NCI-H2029 (cell line): ENCODE measurements at regions not wholly inside any gene's neighbourhood (a gene's known extent, or its start where the extent isn't known, plus 50 kb on each side); places are given as distances from the start of the nearest gene placed in this dataset.

ENCODE experiments used
- DNase-seq: peaks from one replicate; lab custom pipeline; 2025; lab: John Stamatoyannopoulos, UW

GRCh38 chr1:213374369-213374768 is 323.3 kb downstream of the RPS6KC1 start:
- peak; percentile 45 for DNase-seq

DNA sequence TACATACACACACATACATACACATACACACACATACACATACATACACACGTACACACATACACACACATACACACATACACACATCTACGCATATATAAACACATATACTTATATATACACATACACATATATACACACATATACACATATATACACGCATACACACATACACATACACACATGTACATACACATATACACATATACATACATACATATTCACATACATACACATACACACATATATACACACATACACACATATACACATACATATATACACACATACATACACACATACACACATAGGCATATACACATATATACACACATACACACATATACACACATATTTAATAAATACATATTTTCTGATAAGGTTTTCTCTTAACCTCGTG is 324.0 kb downstream of the RPS6KC1 start:
- DNase-seq, result no peak

GRCh38 chr1:213376862-213377372 is 325.9 kb downstream of the RPS6KC1 start:
- no peak for DNase-seq

- no peak for DNase-seq
Measured at GRCh38 chr1:213380865-213381264, 329.8 kb downstream of the RPS6KC1 start.

DNA sequence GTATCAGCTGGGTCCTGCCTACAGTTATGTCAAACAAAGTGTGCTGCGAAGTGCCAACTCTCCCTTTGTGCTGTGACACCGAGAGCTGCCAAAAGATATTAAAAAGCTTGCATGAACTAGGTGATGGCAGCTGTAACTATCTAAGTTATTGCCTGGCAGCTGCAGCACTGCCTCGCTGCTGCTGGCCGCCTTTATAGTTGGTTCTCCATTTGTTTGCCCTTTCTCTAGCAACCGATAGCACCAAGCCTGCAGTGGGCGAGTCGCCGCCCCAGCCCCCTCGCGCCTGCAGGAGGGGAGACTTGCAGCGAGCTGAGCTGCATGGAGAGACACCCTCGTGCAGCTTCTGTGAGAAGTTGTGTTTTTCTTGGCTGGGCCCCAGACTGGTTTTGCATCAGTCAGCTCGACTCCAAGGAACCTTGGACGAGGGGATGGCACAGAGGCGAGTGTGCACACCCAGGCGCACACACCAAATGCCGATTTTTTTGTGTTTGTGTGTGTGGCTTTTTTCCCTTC is 330.6 kb downstream of the RPS6KC1 start:
- DNase-seq, result no peak

DNA sequence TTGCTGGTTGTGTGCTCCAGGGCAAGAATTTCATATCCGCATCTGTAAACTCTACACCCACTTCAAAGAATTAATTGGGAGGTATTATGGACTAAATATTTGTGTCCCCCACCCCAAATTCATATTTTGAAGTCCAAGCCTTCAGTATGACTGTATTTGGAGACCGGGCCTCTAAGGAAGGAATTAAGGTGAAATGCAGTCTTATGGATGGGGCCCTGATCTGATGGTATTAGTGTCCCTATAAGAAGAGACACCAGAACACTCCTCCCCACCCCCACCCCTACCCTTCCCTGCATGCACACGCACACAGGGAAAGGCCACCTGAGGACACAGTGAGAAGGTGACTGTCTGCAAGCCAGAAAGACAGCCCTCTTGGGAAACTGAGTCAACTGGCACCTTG is 332.4 kb downstream of the RPS6KC1 start:
- no peak for DNase-seq

DNA sequence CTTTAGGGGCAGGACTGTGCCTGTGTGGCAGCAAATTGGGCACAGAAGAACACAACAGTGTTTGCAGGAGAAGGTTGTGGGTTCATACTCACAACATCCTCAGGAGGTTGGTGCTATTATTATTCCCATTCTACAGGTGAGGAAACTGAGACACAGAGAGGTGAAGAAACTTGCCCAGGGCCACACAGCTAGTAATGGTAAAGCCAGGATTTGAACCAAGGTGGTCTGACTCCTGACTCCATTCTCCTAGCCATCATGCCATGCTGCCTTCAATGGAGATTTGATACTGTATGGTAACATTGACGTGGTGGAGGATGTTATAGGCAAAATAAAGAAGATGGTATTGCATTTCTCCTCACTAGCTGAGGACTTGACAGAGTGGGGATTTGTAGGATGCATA is 334.2 kb downstream of the RPS6KC1 start:
- DNase-seq, result no peak

- DNase-seq, result no peak
Measured at GRCh38 chr1:213385806-213386324, 334.8 kb downstream of the RPS6KC1 start.

DNA sequence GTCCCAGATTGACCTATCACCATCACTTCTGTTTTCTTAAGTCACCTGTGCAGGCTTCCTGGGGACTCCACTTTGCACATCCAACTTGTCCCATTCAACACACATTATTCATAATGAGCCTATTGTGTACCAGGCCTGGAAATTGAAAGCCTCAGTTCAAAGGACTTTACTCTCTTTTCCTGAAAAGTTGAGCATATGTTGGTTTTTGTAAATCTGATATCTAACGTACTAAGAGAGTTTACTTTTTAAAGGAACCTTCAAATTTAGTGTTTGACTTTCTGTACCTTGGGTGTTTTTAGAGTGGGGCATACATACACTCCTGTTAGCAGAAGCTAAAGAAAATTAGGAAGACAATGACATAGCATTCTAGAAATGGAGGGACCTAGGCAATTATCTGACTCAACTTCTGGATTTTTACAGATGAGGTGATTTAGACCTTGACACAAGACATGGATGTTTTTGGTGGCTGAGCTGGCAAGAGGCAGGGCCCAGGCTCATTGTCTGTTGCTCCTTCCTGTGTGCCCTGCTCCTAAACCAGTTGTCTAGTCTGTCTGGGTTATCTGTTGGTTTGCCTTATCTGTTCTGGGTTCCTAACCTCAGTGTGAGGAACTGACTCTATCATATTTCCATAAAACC is 336.5 kb downstream of the RPS6KC1 start:
- no peak for DNase-seq

- DNase-seq, result no peak
Measured at GRCh38 chr1:213388199-213388598, 337.2 kb downstream of the RPS6KC1 start.

GRCh38 chr1:213389061-213389581 is 338.1 kb downstream of the RPS6KC1 start:
- DNase-seq, result no peak

GRCh38 chr1:213391445-213391844 is 340.4 kb downstream of the RPS6KC1 start:
- DNase-seq, result no peak

DNA sequence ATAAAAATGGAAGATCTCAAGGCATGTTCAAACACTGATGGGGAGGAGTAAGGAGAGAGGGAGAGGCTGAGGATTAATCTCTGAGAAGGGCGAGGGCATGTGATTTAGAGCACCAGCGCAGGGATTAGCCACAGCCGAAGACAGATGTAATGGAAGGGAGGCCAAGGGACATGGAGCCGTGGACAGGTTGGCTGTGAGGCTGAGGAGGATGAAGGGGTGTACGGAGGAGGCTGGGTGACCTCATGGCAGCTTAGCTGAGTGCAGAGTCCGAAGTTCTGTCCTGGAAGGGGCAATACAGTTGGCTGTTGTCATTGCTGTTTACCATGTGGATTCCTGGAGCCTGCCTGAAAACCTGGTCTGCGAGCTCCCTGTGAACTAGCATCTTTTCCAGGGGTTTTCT is 342.8 kb downstream of the RPS6KC1 start:
- no peak for DNase-seq

DNA sequence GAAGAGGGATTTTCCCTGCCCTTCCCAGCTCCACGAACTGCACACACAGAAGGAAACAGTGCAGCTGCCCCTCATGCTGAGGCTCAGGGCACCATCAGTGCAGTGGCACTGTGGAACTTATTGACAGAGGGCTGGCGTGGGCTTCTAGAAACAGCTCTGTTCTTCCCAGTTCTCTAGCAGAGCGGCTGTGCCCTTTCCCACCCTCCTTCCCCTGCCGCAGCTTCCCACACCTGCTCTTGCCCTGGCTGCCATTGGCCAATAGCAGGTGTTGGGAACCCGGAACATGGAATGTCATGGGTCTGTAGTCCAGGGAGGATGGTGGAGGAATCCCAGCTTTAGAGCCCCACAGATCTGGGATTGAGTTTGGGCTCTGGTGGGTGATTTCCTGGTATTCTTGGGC is 343.8 kb downstream of the RPS6KC1 start:
- DNase-seq, result no peak

DNA sequence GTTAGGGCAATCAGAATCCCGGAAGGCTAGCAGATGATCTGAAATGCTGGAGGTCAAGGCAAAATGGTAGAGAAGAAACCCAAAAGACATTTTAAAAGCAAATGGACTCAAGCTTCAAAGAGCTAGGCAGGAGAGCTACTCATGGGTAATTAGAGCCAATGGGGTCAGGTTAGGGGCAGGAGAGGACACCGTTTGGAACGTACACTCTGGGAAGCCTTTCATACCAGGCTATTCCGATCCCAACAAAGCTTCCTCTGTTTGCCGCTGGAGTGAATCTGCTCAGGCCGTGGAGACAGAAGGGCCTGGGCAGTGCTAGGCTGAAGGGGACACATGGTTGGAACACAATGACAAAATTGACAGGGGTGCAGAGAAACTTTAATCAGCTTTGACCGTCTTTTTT is 346.6 kb downstream of the RPS6KC1 start:
- no peak for DNase-seq

DNA sequence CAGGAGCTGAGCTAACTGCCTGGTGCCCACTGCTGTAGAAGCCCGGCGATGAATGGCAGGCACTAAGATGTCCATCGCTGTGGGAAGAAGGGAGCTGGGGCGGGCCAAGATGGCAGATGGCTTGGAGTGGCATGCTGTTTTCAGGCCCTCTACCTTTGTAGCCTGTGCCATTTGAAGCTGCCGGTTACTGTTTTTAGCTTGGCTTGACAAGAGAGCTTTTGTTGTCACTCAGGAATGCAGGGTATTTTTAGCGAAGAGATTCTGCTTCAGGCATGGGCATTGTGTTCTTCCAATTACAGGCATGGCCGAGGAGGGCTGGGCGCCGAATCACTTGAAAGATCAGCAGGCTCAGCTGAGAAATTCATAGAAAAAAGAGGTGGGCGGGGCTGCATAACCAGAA is 348.7 kb downstream of the RPS6KC1 start:
- no peak for DNase-seq

- no peak for DNase-seq
Measured at GRCh38 chr1:213409208-213409631, 358.2 kb downstream of the RPS6KC1 start.

- no peak for DNase-seq
Measured at GRCh38 chr1:213409971-213410370, 358.9 kb downstream of the RPS6KC1 start.

GRCh38 chr1:213414346-213414745 is 363.3 kb downstream of the RPS6KC1 start:
- no peak for DNase-seq

DNA sequence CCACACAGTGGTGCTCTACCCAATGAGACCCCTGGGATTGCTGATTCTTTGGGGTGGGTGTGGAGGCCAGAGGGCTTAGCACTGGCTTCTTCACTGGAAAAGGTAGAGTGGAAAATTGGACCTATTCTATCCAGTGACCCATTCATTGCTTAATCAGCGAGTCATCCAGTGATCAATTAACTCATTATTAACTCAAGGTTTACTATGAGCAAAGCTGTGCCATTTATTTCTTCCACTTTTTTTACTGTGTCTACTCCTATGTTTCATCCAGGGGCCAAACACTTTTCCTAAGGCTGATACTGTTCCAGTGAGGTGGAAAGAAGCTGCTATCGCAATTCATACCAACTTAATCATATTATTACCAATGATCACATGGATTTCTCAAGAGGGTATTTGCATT is 363.9 kb downstream of the RPS6KC1 start:
- no peak for DNase-seq

DNA sequence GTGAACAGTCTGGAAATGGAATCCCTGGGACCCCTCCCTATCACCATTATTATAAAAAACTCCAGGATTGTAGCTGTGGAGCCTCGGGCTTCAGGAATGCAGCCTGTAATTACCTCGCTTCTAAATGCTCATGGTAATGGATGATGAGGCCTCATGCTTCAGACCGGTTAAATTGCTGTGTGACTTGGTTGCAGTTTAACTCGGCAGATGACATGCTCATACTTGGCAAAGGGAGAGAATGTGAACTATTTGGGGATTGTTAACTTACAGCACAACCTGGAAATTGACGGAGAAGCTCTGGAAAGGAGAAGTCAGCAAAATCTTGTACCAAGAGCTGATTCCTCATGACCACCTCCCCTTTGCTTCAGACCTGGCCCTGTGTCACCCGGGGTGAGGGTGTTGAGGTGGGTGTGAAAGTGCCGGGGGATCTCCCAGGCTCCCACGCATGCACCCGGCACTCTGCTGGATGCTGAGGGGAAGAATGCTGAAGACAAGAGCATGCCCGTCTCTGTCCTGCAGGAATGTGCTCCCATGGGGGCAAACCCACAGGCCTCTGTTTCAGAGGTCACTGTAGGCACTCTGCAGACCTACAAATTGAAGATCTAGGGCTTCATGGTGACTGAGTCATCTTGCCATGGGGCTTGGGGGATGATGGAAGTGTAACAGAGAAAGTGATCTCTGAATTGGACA is 364.8 kb downstream of the RPS6KC1 start:
- no peak for DNase-seq

GRCh38 chr1:213416461-213417224 is 365.6 kb downstream of the RPS6KC1 start:
- no peak for DNase-seq
